Progenitor cell of endocrine pancreas (in vitro differentiated cells): ENCODE measurements at regions not wholly inside any gene's neighbourhood (a gene's known extent, or its start where the extent isn't known, plus 50 kb on each side); places are given as distances from the start of the nearest gene placed in this dataset.

Experiments
- DNase-seq: peaks from one replicate; pipeline ENCODE4 v3.0.0; 2021; ENCODE audit warnings: low spot score; ENCODE audit not compliant: unreplicated experiment
- H3K27ac Mint-ChIP-seq: 2 replicates; pipeline ENCODE4 v1.8.0; 2021; ENCODE audit warnings: mild to moderate bottlenecking, moderate library complexity, mixed read lengths
- H3K27me3 Mint-ChIP-seq: 2 replicates; pipeline ENCODE4 v1.8.0; 2021; ENCODE audit warnings: mixed read lengths
- H3K36me3 Mint-ChIP-seq: 2 replicates; pipeline ENCODE4 v1.8.0; 2022; ENCODE audit warnings: mixed read lengths; ENCODE audit not compliant: insufficient read depth
- H3K4me1 Mint-ChIP-seq: 2 replicates; pipeline ENCODE4 v1.8.0; 2021; ENCODE audit warnings: low read depth, mixed read lengths
- H3K4me3 Mint-ChIP-seq: 2 replicates; pipeline ENCODE4 v1.8.0; 2021; ENCODE audit warnings: low read depth, mild to moderate bottlenecking, moderate library complexity, mixed read lengths
- H3K9me3 Mint-ChIP-seq: 2 replicates; pipeline ENCODE4 v1.8.0; 2021; ENCODE audit warnings: low read depth, mixed read lengths
- CTCF ChIP-seq: fragments of 200-600 bp; sonication (generic); IDR thresholded peaks from one replicate; pipeline ENCODE4 v1.5.0; 2021; ENCODE audit warnings: antibody characterized with exemption, mild to moderate bottlenecking; ENCODE audit not compliant: unreplicated experiment

GRCh38 chr6:133590814-133591213, 298.1 kb upstream of the TCF21 start:
- Mint-ChIP-seq H3K27me3 (no peaks in the 10 kb centered on the region), H3K36me3 (no peaks in the 10 kb centered on the region), H3K4me1 (peaks cover 13% of the 10 kb centered on the region), H3K4me3 (no peak overlapping the region), H3K9me3 (no peaks in the 10 kb centered on the region), H3K27ac (peak overlapping the region; percentile 3)
- no peak for TF ChIP-seq CTCF
- DNase-seq: no peak

GRCh38 chr6:133591275-133591674, 297.6 kb upstream of the TCF21 start:
- no peak overlapping the region for H3K27ac Mint-ChIP-seq

GRCh38 chr6:133594652-133595110, 294.2 kb upstream of the TCF21 start:
- Mint-ChIP-seq H3K27me3 (no peaks in the 10 kb centered on the region), H3K36me3 (no peaks in the 10 kb centered on the region), H3K4me3 (no peak overlapping the region), H3K4me1 (peaks cover 13% of the 10 kb centered on the region), H3K9me3 (no peaks in the 10 kb centered on the region), H3K27ac (no peak overlapping the region)
- DNase-seq: no peak
- TF ChIP-seq CTCF: no peak

More at GRCh38 chr6:133591275-133591674, 297.6 kb upstream of the TCF21 start:
- Mint-ChIP-seq H3K4me1 (peaks cover 13% of the 10 kb centered on the region), H3K36me3 (no peaks in the 10 kb centered on the region), H3K27me3 (no peaks in the 10 kb centered on the region), H3K9me3 (no peaks in the 10 kb centered on the region), H3K4me3 (no peak overlapping the region)
- DNase-seq: no peak
- TF ChIP-seq CTCF: no peak

DNA sequence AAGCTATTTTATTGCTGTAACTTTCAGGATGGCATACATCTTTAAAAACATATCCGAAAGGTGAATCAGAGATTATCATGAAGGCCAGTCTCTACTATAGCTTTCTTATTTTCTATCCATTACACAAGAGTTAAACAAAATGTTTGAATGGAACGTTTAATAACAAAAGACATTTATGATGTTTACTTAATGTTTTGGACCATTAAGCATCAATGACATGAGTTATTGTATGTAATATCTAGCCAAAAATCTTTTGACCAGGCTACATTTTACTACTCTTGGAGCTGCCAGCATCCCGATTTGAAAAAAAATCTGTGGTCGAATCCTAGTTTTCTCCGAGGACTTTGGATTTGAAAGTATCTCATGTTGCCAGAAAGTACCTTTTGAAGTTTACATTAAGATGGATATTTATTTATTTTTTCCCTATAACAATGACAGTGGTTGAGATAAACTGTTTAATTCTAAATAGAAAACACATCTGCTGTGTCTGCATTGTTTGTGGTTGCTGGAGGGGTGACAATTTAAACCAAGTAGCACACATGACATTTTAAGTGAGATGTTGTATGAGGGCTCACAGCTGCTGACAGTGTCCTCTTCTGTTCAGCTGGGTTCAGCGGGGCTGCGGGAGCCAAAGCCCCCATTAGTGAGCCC, 293.7 kb upstream of the TCF21 start:
- no peak for TF ChIP-seq CTCF
- Mint-ChIP-seq H3K9me3 (no peaks in the 10 kb centered on the region), H3K4me1 (peaks cover 8% of the 10 kb centered on the region), H3K36me3 (no peaks in the 10 kb centered on the region), H3K4me3 (no peak overlapping the region), H3K27ac (no peak overlapping the region), H3K27me3 (no peaks in the 10 kb centered on the region)
- no peak for DNase-seq

DNA sequence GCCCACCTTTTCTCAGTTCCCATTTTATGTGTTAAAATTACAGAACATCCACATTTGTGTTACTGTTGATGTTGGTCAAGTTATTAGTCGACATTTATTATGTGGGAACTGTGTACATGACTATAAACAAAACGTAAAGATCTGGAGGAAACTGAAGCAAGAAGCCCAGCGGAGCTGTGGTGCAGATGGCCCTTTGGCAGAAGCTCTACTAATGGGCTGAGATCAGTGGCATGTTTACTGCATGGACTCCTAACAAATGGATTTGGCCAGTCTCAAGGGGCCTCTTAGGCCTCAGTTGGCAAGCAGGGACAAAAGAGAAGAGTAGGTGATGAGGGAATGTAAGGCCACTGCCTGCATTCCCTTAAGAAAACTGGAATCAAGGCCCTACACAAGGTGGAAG, 282.1 kb upstream of the TCF21 start:
- peaks cover 3% of the 10 kb centered on the region for H3K9me3 Mint-ChIP-seq
- H3K27me3 Mint-ChIP-seq: no peaks in the 10 kb centered on the region
- H3K27ac Mint-ChIP-seq: no peak overlapping the region
- DNase-seq: no peak
- no peak for TF ChIP-seq CTCF
- H3K4me1 Mint-ChIP-seq: no peaks in the 10 kb centered on the region
- no peaks in the 10 kb centered on the region for H3K36me3 Mint-ChIP-seq
- no peak overlapping the region for H3K4me3 Mint-ChIP-seq
